NT2/D1 (cell line): ENCODE measurements at regions not wholly inside any gene's neighbourhood (a gene's known extent, or its start where the extent isn't known, plus 50 kb on each side); places are given as distances from the start of the nearest gene placed in this dataset.
"Not testable (repeated sequence)": the region's sequence is repeated elsewhere in the genome, so short reads cannot be mapped to it uniquely, and the experiment has no call there.

Source experiments
- DNase-seq: peaks from one replicate; pipeline ENCODE4 v3.0.0-alpha.2; 2011; ENCODE audit warnings: low read depth, low spot score
- H3K27me3 ChIP-seq: 2 replicates; pipeline ENCODE4 v1.6.0; 2011; ENCODE audit warnings: mild to moderate bottlenecking; ENCODE audit not compliant: insufficient read length, insufficient read depth
- H3K36me3 ChIP-seq: 2 replicates; pipeline ENCODE4 v1.6.1; 2011; ENCODE audit warnings: mild to moderate bottlenecking, low read length, mixed read lengths; ENCODE audit not compliant: insufficient read depth, insufficient read length
- H3K4me1 ChIP-seq: 2 replicates; pipeline ENCODE4 v1.5.1; 2011; ENCODE audit not compliant: insufficient read depth, insufficient read length
- H3K4me3 ChIP-seq: 2 replicates; pipeline ENCODE4 v1.5.1; 2011; ENCODE audit warnings: low read depth; ENCODE audit not compliant: insufficient read length
- H3K9ac ChIP-seq: 2 replicates; pipeline ENCODE4 v1.6.0; 2011; ENCODE audit warnings: low read depth; ENCODE audit not compliant: insufficient read length
- H3K9me3 ChIP-seq: 2 replicates; pipeline ENCODE4 v1.5.1; 2011; ENCODE audit warnings: mild to moderate bottlenecking, low read length; ENCODE audit not compliant: insufficient read depth
- SUZ12 ChIP-seq: IDR thresholded peaks from 2 replicates; pipeline ENCODE4 v1.6.1; 2011; ENCODE audit not compliant: insufficient read length, insufficient read depth; ENCODE audit errors: extremely low read depth
- YY1 ChIP-seq: IDR thresholded peaks from 2 replicates; pipeline ENCODE4 v1.6.1; 2011; ENCODE audit not compliant: insufficient read length, insufficient read depth
- ZNF274 ChIP-seq: IDR thresholded peaks from 2 replicates; pipeline ENCODE4 v1.6.1; 2011; ENCODE audit warnings: mild to moderate bottlenecking, low read depth, low read length

- Histone ChIP-seq H3K4me3 (no peak overlapping the region), H3K9me3 (peaks cover 28% of the 10 kb centered on the region), H3K36me3 (no peaks in the 10 kb centered on the region), H3K9ac (no peak overlapping the region), H3K27me3 (no peaks in the 10 kb centered on the region), H3K4me1 (no peaks in the 10 kb centered on the region)
- no peak for TF ChIP-seq YY1
- TF ChIP-seq ZNF274 = no peak
- no peak for TF ChIP-seq SUZ12
- no peak for DNase-seq
These were observed 126.7 kb upstream of the TMEM260 start for GRCh38 chr14:56452940-56453339.

- H3K36me3 ChIP-seq, H3K9ac ChIP-seq, H3K27me3 ChIP-seq, H3K4me3 ChIP-seq, H3K4me1 ChIP-seq, DNase-seq: not testable (repeated sequence)
- H3K9me3 ChIP-seq = peaks cover 22% of the 10 kb centered on the region
These were observed 124.9 kb upstream of the TMEM260 start for GRCh38 chr14:56454680-56455079.

GRCh38 chr14:56460469-56460868 lies 119.1 kb upstream of the TMEM260 start:
- H3K4me3 ChIP-seq = no peak overlapping the region
- no peaks in the 10 kb centered on the region for H3K9me3 ChIP-seq
- no peaks in the 10 kb centered on the region for H3K36me3 ChIP-seq
- H3K9ac ChIP-seq = no peak overlapping the region
- H3K27me3 ChIP-seq = no peaks in the 10 kb centered on the region
- no peak for DNase-seq
- TF ChIP-seq YY1 = no peak
- no peak for TF ChIP-seq SUZ12
- no peak for TF ChIP-seq ZNF274
- H3K4me1 ChIP-seq = no peaks in the 10 kb centered on the region

- no peak for TF ChIP-seq YY1
- no peak for TF ChIP-seq ZNF274
- TF ChIP-seq SUZ12 = no peak
- no peaks in the 10 kb centered on the region for H3K9me3 ChIP-seq
- no peak for DNase-seq
- no peak overlapping the region for H3K4me3 ChIP-seq
- no peaks in the 10 kb centered on the region for H3K27me3 ChIP-seq
- H3K4me1 ChIP-seq = no peaks in the 10 kb centered on the region
- no peaks in the 10 kb centered on the region for H3K36me3 ChIP-seq
- no peak overlapping the region for H3K9ac ChIP-seq
These were observed 118.0 kb upstream of the TMEM260 start for GRCh38 chr14:56461276-56462275.

- H3K9me3 ChIP-seq = no peaks in the 10 kb centered on the region
- H3K4me3 ChIP-seq = no peak overlapping the region
- H3K27me3 ChIP-seq = no peaks in the 10 kb centered on the region
- H3K9ac ChIP-seq = no peak overlapping the region
- no peaks in the 10 kb centered on the region for H3K36me3 ChIP-seq
- TF ChIP-seq SUZ12 (no peak), ZNF274 (no peak), YY1 (no peak)
- no peaks in the 10 kb centered on the region for H3K4me1 ChIP-seq
- no peak for DNase-seq
These were observed 116.2 kb upstream of the TMEM260 start for GRCh38 chr14:56463271-56463890.

GRCh38 chr14:56471056-56471455 lies 108.5 kb upstream of the TMEM260 start:
- Histone ChIP-seq H3K27me3 (no peaks in the 10 kb centered on the region), H3K4me3 (no peak overlapping the region), H3K9ac (no peak overlapping the region), H3K9me3 (no peaks in the 10 kb centered on the region), H3K36me3 (no peaks in the 10 kb centered on the region), H3K4me1 (no peaks in the 10 kb centered on the region)
- DNase-seq = no peak
- TF ChIP-seq SUZ12 (no peak), YY1 (no peak), ZNF274 (no peak)

- no peaks in the 10 kb centered on the region for H3K9me3 ChIP-seq
- DNase-seq = peak; percentile 42
- H3K36me3 ChIP-seq = no peaks in the 10 kb centered on the region
- H3K27me3 ChIP-seq = no peaks in the 10 kb centered on the region
- TF ChIP-seq ZNF274 (no peak), YY1 (no peak), SUZ12 (no peak)
- no peaks in the 10 kb centered on the region for H3K4me1 ChIP-seq
- H3K9ac ChIP-seq = no peak overlapping the region
- H3K4me3 ChIP-seq = no peak overlapping the region
These were observed 105.1 kb upstream of the TMEM260 start for GRCh38 chr14:56474419-56475022.
